T-cell (primary cell): ENCODE measurements at regions not wholly inside any gene's neighbourhood (a gene's known extent, or its start where the extent isn't known, plus 50 kb on each side); places are given as distances from the start of the nearest gene placed in this dataset.

Experiments
- ATAC-seq, 4 experiments: fragments of 200-7000 bp in 3 of 4; fragments of 150-1000 bp in 1 of 4; cut with Tn5 transposase; replicated peaks in 1 of 4; 1 replicate in 3 of 4; 2 replicates in 1 of 4; pipeline ENCODE4 v1.10.0; 2021; ENCODE audit warnings: moderate library complexity in 3 of 4, mild to moderate bottlenecking in 2 of 4, moderate number of reproducible peaks in 1 of 4
- CTCF ChIA-PET, 2 donors: fragments of 300-600 bp; sonication (Branson Sonifier 250); formaldehyde crosslinking; loops; one replicate each; lab custom pipeline; 2022; ENCODE audit warnings: antibody characterized with exemption in 2 of 2; lab: Charles Lee
- POLR2A ChIA-PET, 2 donors: fragments of 300-600 bp; sonication (Branson Sonifier 250); formaldehyde crosslinking; loops; one replicate each; lab custom pipeline; 2022; ENCODE audit warnings: antibody characterized with exemption in 2 of 2; lab: Charles Lee
- DNase-seq, 35 experiments: peaks; one replicate each; pipeline versions ENCODE4 v3.0.0 to v3.0.0-alpha.2; 2013 to 2023
- H3K27ac ChIP-seq: one replicate; pipeline ENCODE4 v1.5.1; 2013; ENCODE audit warnings: low read length
- H3K27me3 ChIP-seq, 2 experiments: replicated peaks in 1 of 2; 1 replicate in 1 of 2; 2 replicates in 1 of 2; pipeline versions ENCODE4 v1.6.1 to v1.7.0; 2013; ENCODE audit warnings: low read length in 1 of 2, mixed read lengths in 1 of 2; ENCODE audit not compliant: control insufficient read depth in 2 of 2, insufficient read depth in 2 of 2; ENCODE audit errors: extremely low read depth in 1 of 2
- H3K36me3 ChIP-seq, 2 donors: 1 replicate in 1 of 2; 2 replicates in 1 of 2; pipeline versions ENCODE4 v1.6.1 to v1.7.0; 2013; ENCODE audit warnings: low read length in 1 of 2; ENCODE audit not compliant: control insufficient read depth in 2 of 2, insufficient read depth in 1 of 2; ENCODE audit errors: extremely low read depth in 1 of 2
- H3K4me1 ChIP-seq, 2 experiments: 1 replicate in 1 of 2; 2 replicates in 1 of 2; pipeline versions ENCODE4 v1.6.1 to v1.7.0; 2013; ENCODE audit warnings: low read length in 2 of 2, mixed read lengths in 1 of 2; ENCODE audit not compliant: insufficient read depth in 2 of 2, control insufficient read depth in 1 of 2; ENCODE audit errors: extremely low read depth in 1 of 2
- H3K4me3 ChIP-seq, 2 donors: 1 replicate in 1 of 2; 2 replicates in 1 of 2; pipeline versions ENCODE4 v1.5.1 to v1.7.0; 2013; ENCODE audit warnings: mild to moderate bottlenecking in 2 of 2, low read length in 1 of 2, moderate library complexity in 1 of 2; ENCODE audit not compliant: control insufficient read depth in 1 of 2; ENCODE audit errors: extremely low read depth in 1 of 2
- H3K9me3 ChIP-seq: 2 replicates; pipeline ENCODE4 v1.7.0; 2013
- H3K27ac Mint-ChIP-seq, 2 donors: one replicate each; pipeline ENCODE4 v1.8.0; 2020 to 2021; ENCODE audit warnings: mild to moderate bottlenecking in 2 of 2, mixed read lengths in 2 of 2
- H3K27me3 Mint-ChIP-seq, 2 donors: one replicate each; pipeline ENCODE4 v1.8.0; 2021 to 2022; ENCODE audit warnings: mixed read lengths in 2 of 2
- H3K36me3 Mint-ChIP-seq: one replicate; pipeline ENCODE4 v1.8.0; 2021; ENCODE audit warnings: mixed read lengths
- H3K4me1 Mint-ChIP-seq, 3 donors: one replicate each; pipeline ENCODE4 v1.8.0; 2020 to 2022; ENCODE audit warnings: mixed read lengths in 3 of 3, mild to moderate bottlenecking in 1 of 3
- H3K4me3 Mint-ChIP-seq, 3 donors: one replicate each; pipeline ENCODE4 v1.8.0; 2020 to 2022; ENCODE audit warnings: mild to moderate bottlenecking in 3 of 3, mixed read lengths in 3 of 3, moderate library complexity in 3 of 3
- H3K9me3 Mint-ChIP-seq, 3 donors: one replicate each; pipeline ENCODE4 v1.8.0; 2020 to 2022; ENCODE audit warnings: mixed read lengths in 3 of 3
- WGBS: methylation state at CpG from one replicate; pipeline ENCODE4 v1.1.5; 2013; ENCODE audit warnings: missing lambda C conversion rate; ENCODE audit not compliant: insufficient coverage; 5-methylcytosine and 5-hydroxymethylcytosine counted together

DNA sequence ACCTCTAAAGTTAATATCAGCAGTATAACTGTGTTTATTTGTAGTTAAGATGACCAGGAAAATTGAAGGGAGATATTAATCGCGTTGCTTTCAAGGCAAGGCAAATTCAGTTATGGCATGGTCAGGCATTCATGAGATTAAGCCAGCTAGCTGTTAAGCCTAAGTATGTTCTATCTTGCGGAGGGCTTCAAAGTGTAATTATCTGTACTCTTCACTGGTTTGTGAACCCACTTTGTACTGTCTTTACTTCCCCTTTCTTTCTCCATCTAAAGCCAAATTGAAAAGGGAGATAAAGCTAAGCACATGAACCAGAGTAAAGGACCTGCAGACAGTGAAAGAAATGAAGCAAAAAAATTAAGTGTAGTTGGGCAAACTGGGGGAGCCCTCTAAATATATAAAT is 483.1 kb upstream of the NRP1 start:
- DNase-seq (no peak), ATAC-seq (no peak)
- Mint-ChIP-seq H3K27me3 (peaks cover 4 to 5% of the 10 kb centered on the region in 2 donors), H3K9me3 (no peaks in the 10 kb centered on the region), H3K36me3 (no peaks in the 10 kb centered on the region), H3K27ac (no peak overlapping the region), H3K4me1 (peaks cover 0 to 5% (median 2%) of the 10 kb centered on the region in 3 donors), H3K4me3 (no peak overlapping the region)
- no peak overlapping the region for H3K4me3 ChIP-seq
- ChIA-PET CTCF (no interaction called here), POLR2A (no interaction called here)
- no peaks in the 10 kb centered on the region for H3K27me3 ChIP-seq
- no peaks in the 10 kb centered on the region for H3K36me3 ChIP-seq
- no peak overlapping the region for H3K27ac ChIP-seq
- 100% methylated on average over 1 of the region's 3 CpGs for WGBS
- no peaks in the 10 kb centered on the region for H3K9me3 ChIP-seq
- no peaks in the 10 kb centered on the region for H3K4me1 ChIP-seq

DNA sequence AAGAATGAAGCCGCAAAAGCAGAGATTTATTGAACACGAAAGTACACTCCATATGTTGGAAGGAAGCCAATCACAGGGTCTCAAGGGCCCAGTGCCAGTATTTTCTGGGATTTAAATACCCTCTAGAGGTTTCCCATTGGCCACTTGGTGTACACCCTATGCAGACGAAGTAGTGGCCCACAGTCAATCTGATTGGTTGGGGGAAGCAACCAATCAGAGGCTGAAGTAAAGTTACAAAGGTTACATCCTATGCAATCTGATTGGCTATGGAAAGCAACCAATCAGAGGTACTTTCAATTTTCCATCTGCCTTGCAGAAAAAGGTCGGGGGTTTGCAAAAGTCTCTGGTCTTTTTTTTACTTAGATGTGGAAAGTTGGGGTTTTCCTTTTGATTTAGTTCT is 481.3 kb upstream of the NRP1 start:
- H3K27ac Mint-ChIP-seq: no peak overlapping the region
- H3K9me3 Mint-ChIP-seq: no peaks in the 10 kb centered on the region
- no peak overlapping the region for H3K4me3 Mint-ChIP-seq
- no peak for ATAC-seq
- H3K4me1 ChIP-seq: no peaks in the 10 kb centered on the region
- peaks cover 4 to 5% of the 10 kb centered on the region in 2 donors for H3K27me3 Mint-ChIP-seq
- H3K36me3 ChIP-seq: no peaks in the 10 kb centered on the region
- H3K27ac ChIP-seq: no peak overlapping the region
- DNase-seq: no peak
- H3K4me1 Mint-ChIP-seq: peaks cover 0 to 5% (median 2%) of the 10 kb centered on the region in 3 donors
- CTCF ChIA-PET: no interaction called here
- H3K36me3 Mint-ChIP-seq: no peaks in the 10 kb centered on the region
- POLR2A ChIA-PET: no interaction called here
- no peaks in the 10 kb centered on the region for H3K9me3 ChIP-seq
- 100% methylated on average over 2 of the region's 4 CpGs for WGBS
- no peak overlapping the region for H3K4me3 ChIP-seq
- no peaks in the 10 kb centered on the region for H3K27me3 ChIP-seq

DNA sequence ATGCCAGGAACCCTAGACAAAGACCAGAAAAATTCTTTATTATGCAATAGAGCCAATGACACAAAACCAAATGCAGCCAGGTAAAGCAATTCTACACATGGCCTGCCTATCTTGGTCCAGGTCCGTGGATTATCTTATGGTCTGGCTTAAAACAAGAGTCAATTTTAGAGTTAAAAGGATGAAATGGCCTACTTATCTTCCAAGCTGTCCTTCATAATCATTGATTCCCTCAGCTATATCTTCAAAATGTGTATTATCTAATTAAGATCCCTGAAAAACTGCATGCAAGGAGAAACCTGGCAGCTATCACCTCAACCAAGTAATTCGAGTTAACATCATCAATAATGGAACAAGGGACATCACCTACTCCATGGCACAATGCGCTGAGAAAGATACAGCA is 479.4 kb upstream of the NRP1 start:
- Histone ChIP-seq H3K4me1 (no peaks in the 10 kb centered on the region), H3K36me3 (no peaks in the 10 kb centered on the region), H3K9me3 (no peaks in the 10 kb centered on the region), H3K27ac (no peak overlapping the region), H3K4me3 (no peak overlapping the region), H3K27me3 (no peaks in the 10 kb centered on the region)
- CTCF ChIA-PET: no interaction called here
- no peaks in the 10 kb centered on the region for H3K27me3 Mint-ChIP-seq
- H3K4me1 Mint-ChIP-seq: peaks cover 0 to 5% (median 2%) of the 10 kb centered on the region in 3 donors
- DNase-seq (no peak), ATAC-seq (no peak)
- WGBS: 69% methylated on average over 2 of the region's 3 CpGs
- H3K9me3 Mint-ChIP-seq: no peaks in the 10 kb centered on the region
- no peak overlapping the region for H3K4me3 Mint-ChIP-seq
- no peaks in the 10 kb centered on the region for H3K36me3 Mint-ChIP-seq
- H3K27ac Mint-ChIP-seq: no peak overlapping the region
- POLR2A ChIA-PET: no interaction called here

DNA sequence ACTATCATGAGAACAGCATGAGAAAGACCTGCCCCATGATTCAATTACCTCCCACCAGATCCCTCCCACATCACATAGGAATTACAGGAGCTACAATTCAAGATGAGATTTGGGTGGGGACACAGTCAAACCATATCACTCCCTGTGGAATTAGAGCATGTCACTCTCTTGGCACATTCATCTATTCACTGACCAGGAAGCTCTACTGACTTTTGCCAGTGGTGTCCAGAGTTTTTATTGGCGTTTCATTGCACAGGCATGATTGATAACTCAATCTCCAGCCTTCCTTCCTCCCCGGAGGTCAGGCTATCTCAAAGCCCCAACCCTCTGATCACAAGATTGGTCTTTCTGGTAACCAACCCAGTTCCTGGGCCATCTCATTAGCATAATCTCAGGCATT is 478.9 kb upstream of the NRP1 start:
- no peaks in the 10 kb centered on the region for H3K36me3 Mint-ChIP-seq
- WGBS: 76% methylated on average over 2 of the region's 2 CpGs
- H3K4me1 Mint-ChIP-seq: peaks cover 0 to 4% (median 2%) of the 10 kb centered on the region in 3 donors
- Histone ChIP-seq H3K4me3 (no peak overlapping the region), H3K4me1 (no peaks in the 10 kb centered on the region), H3K27ac (no peak overlapping the region), H3K27me3 (no peaks in the 10 kb centered on the region), H3K36me3 (no peaks in the 10 kb centered on the region), H3K9me3 (no peaks in the 10 kb centered on the region)
- DNase-seq: no peak
- H3K27ac Mint-ChIP-seq: no peak overlapping the region
- H3K9me3 Mint-ChIP-seq: no peaks in the 10 kb centered on the region
- CTCF ChIA-PET: no interaction called here
- H3K27me3 Mint-ChIP-seq: no peaks in the 10 kb centered on the region
- ATAC-seq: no peak
- POLR2A ChIA-PET: no interaction called here
- no peak overlapping the region for H3K4me3 Mint-ChIP-seq

DNA sequence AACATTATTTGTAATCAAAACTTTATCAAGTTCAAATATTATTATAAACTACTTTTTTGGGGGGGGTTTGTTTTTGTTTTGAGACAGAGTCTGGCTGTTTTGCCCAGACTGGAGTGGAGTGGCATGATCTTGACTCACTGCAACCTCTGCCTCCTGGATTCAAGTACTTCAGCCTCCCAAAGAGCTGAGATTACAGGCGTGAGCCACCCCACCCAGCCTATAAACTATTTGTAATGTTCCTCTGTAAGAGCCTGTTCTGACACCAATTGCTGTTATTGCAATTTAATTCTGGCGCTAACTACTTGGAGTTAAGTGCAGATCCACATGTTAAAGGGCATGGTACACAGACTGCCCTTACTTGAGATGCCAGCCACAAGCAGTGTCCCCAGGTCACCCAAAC is 478.1 kb upstream of the NRP1 start:
- no peaks in the 10 kb centered on the region for H3K27me3 ChIP-seq
- no peak for DNase-seq
- Mint-ChIP-seq H3K27ac (no peak overlapping the region), H3K4me3 (no peak overlapping the region), H3K9me3 (no peaks in the 10 kb centered on the region), H3K27me3 (no peaks in the 10 kb centered on the region), H3K36me3 (no peaks in the 10 kb centered on the region), H3K4me1 (no peaks in the 10 kb centered on the region)
- H3K4me1 ChIP-seq: no peaks in the 10 kb centered on the region
- CTCF ChIA-PET: no interaction called here
- H3K36me3 ChIP-seq: no peaks in the 10 kb centered on the region
- POLR2A ChIA-PET: no interaction called here
- no peak overlapping the region for H3K4me3 ChIP-seq
- ATAC-seq: no peak
- no peaks in the 10 kb centered on the region for H3K9me3 ChIP-seq
- 88% methylated on average over 2 of the region's 2 CpGs for WGBS
- H3K27ac ChIP-seq: no peak overlapping the region

DNA sequence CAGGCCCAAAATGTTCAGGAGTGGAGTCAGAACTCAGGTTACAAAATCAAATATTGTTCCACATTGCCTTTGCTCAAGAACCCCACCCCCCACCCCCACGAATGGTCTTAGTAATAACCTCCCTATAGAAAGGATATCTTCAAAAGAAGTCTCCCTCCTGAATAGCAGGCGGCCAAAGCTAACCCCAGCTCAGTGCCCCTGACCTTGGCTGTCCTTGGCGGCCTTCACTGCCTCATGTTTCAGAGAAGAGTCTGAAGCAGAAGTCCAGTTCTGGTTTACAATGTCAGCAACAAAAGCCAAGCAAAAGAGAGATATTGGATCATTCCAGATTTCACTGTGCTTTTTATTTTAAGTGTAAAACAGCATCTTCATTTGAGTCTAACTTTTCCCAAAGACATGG is 476.5 kb upstream of the NRP1 start:
- ChIA-PET POLR2A (no interaction called here), CTCF (no interaction called here)
- Histone ChIP-seq H3K36me3 (no peaks in the 10 kb centered on the region), H3K27me3 (no peaks in the 10 kb centered on the region), H3K9me3 (no peaks in the 10 kb centered on the region), H3K4me1 (no peaks in the 10 kb centered on the region), H3K27ac (no peak overlapping the region), H3K4me3 (no peak overlapping the region)
- Mint-ChIP-seq H3K4me1 (no peaks in the 10 kb centered on the region), H3K27ac (no peak overlapping the region), H3K4me3 (no peak overlapping the region), H3K9me3 (no peaks in the 10 kb centered on the region), H3K36me3 (no peaks in the 10 kb centered on the region), H3K27me3 (no peaks in the 10 kb centered on the region)
- 100% methylated on average over 2 of the region's 3 CpGs for WGBS
- DNase-seq (no peak), ATAC-seq (no peak)

DNA sequence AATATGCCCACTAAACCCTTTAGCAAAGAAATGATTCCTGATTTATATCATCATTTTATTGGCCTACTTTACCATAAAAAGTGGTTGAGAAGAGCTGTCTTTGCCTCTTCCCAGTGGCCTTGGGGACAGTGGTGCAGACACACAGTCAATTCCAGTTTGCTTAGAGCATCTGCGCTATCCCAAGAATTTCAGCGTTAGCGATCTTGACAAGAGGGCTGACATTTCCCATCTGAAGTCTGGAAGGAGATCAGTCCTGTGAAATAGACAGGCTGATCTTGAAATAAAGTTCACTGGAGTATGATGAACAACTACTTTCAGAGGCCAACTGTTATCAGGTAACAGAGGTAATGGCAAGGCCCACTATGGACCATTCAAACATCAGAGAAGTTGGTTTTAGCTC is 475.3 kb upstream of the NRP1 start:
- Histone ChIP-seq H3K4me3 (no peak overlapping the region), H3K27me3 (no peaks in the 10 kb centered on the region), H3K27ac (no peak overlapping the region), H3K4me1 (no peaks in the 10 kb centered on the region), H3K36me3 (no peaks in the 10 kb centered on the region), H3K9me3 (no peaks in the 10 kb centered on the region)
- CTCF ChIA-PET: no interaction called here
- Mint-ChIP-seq H3K27me3 (no peaks in the 10 kb centered on the region), H3K4me3 (no peak overlapping the region), H3K4me1 (no peaks in the 10 kb centered on the region), H3K27ac (no peak overlapping the region), H3K9me3 (no peaks in the 10 kb centered on the region), H3K36me3 (no peaks in the 10 kb centered on the region)
- POLR2A ChIA-PET: no interaction called here
- WGBS: 89% methylated on average over 3 of the region's 3 CpGs
- no peak for ATAC-seq
- DNase-seq: no peak
